ENCODE measurements at regions not wholly inside any gene's neighbourhood (a gene's known extent, or its start where the extent isn't known, plus 50 kb on each side); places are given as distances from the start of the nearest gene placed in this dataset.

DNA sequence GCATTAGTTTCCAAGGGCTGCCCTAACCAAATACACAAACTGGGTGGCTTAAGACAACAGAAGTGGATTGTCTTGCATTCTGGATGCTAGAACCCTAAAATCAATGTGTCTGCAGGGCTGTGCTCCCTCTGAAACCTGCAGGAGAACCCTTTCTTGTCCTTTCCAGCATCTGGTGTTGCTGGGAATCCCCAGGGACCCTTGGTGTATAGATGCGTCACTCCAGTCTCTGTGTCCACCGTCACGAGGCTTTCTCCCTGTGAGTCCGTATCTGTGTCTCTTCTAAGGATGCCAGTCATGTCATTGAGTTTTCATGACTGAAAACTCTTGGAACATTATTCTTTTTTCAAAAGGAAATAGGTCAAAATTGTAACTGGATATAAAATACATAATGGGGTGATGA is 142.9 kb downstream of the RNASET2 start:
- H3K27ac Mint-ChIP-seq: no peak overlapping the region

DNA sequence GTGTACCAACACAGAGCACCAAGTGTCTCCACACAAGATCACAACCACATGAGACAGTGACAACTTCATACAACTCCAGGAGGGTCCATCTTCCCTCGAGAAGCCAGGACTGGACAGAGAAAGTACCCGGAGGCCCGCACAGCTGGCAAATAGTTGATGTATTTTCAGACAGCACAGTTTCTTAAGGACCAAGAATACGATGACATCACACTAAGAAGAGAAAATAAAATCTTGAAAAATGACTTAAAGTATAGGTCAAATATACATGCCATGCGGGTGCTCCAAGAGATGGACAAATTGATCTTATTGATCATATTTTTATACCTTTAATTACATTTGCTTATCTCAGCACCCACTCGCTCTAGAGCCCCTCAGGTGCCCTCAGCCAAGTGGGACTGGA is 145.5 kb downstream of the RNASET2 start:
- Mint-ChIP-seq H3K27me3 (no peaks in the 10 kb centered on the region), H3K4me3 (no peak overlapping the region), H3K27ac (no peak overlapping the region), H3K36me3 (peaks cover 9 to 25% (median 14%) of the 10 kb centered on the region in 5 donors), H3K4me1 (no peaks in the 10 kb centered on the region), H3K9me3 (peaks cover 4 to 26% (median 15%) of the 10 kb centered on the region in 11 donors)
- ChIA-PET CTCF (no interaction called here), POLR2A (no interaction called here)
- Histone ChIP-seq H3K36me3 (ENCODE audit: control insufficient read depth in 2 of 3, insufficient read depth in 3 of 3, low read length in 3 of 3) (no peaks in the 10 kb centered on the region), H3K27me3 (ENCODE audit: control insufficient read depth in 2 of 2, insufficient read depth in 2 of 2, low read length in 2 of 2) (no peaks in the 10 kb centered on the region), H3K4me1 (ENCODE audit: control insufficient read depth in 2 of 2, insufficient read depth in 2 of 2, low read length in 2 of 2) (no peaks in the 10 kb centered on the region), H3K4me3 (ENCODE audit: low read length) (no peak overlapping the region), H3K27ac (ENCODE audit: low read depth, low read length) (no peak overlapping the region), H3K9me3 (ENCODE audit: control insufficient read depth in 2 of 3, low read length in 3 of 3) (peaks cover 0 to 18% (median 0%) of the 10 kb centered on the region in 3 experiments)
- intact Hi-C loops (cut with micrococcal nuclease): no loop called here
- DNase-seq: no peak
- ATAC-seq: no peak

More for the DNA sequence above, 142.9 kb downstream of the RNASET2 start:
- Histone ChIP-seq H3K9me3 (ENCODE audit: control insufficient read depth in 2 of 3, low read length in 3 of 3) (no peaks in the 10 kb centered on the region), H3K4me1 (ENCODE audit: control insufficient read depth in 2 of 2, insufficient read depth in 2 of 2, low read length in 2 of 2) (no peaks in the 10 kb centered on the region), H3K27ac (ENCODE audit: low read depth, low read length) (no peak overlapping the region), H3K4me3 (ENCODE audit: low read length) (no peak overlapping the region), H3K27me3 (ENCODE audit: control insufficient read depth in 2 of 2, insufficient read depth in 2 of 2, low read length in 2 of 2) (no peaks in the 10 kb centered on the region), H3K36me3 (ENCODE audit: control insufficient read depth in 2 of 3, insufficient read depth in 3 of 3, low read length in 3 of 3) (no peaks in the 10 kb centered on the region)
- Mint-ChIP-seq H3K9me3 (peaks cover 0 to 5% (median 0%) of the 10 kb centered on the region in 11 donors), H3K27me3 (no peaks in the 10 kb centered on the region), H3K4me1 (no peaks in the 10 kb centered on the region), H3K4me3 (no peak overlapping the region), H3K36me3 (peaks cover 0 to 7% (median 5%) of the 10 kb centered on the region in 5 donors)
- ChIA-PET POLR2A (no interaction called here), CTCF (no interaction called here)
- DNase-seq (no peak), ATAC-seq (no peak)
- intact Hi-C loops (cut with micrococcal nuclease): no loop called here

DNA sequence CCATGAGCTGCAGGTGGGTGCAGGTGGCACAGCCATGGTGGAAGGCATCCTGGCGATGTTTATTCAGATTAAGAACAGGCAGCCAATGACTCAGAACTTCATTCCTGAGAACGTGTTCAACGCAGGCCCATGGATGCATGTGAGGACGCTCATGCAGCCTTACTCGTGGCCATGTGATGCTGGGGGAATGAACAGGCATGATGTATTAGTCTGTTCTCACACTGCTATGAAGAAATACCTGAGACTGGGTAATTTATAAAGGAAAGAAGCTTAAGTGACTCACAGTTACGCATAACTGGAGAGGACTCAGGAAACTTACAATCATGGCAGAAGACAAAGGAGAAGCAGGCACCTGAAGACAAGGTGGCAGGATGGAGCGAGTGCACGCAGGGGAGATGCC is 146.6 kb downstream of the RNASET2 start:
- Histone ChIP-seq H3K9me3 (ENCODE audit: control insufficient read depth in 2 of 3, low read length in 3 of 3) (peaks cover 0 to 21% (median 0%) of the 10 kb centered on the region in 3 experiments), H3K27ac (ENCODE audit: low read depth, low read length) (no peak overlapping the region), H3K4me1 (ENCODE audit: control insufficient read depth in 2 of 2, insufficient read depth in 2 of 2, low read length in 2 of 2) (no peaks in the 10 kb centered on the region), H3K4me3 (ENCODE audit: low read length) (no peak overlapping the region), H3K36me3 (ENCODE audit: control insufficient read depth in 2 of 3, insufficient read depth in 3 of 3, low read length in 3 of 3) (no peaks in the 10 kb centered on the region), H3K27me3 (ENCODE audit: control insufficient read depth in 2 of 2, insufficient read depth in 2 of 2, low read length in 2 of 2) (no peaks in the 10 kb centered on the region)
- no peak for DNase-seq
- CTCF ChIA-PET: no interaction called here
- peak overlapping the region in 1 of 9 donors; percentile 3 for H3K27ac Mint-ChIP-seq
- POLR2A ChIA-PET: no interaction called here
- H3K9me3 Mint-ChIP-seq: peaks cover 4 to 38% (median 27%) of the 10 kb centered on the region in 11 donors
- no peak overlapping the region for H3K4me3 Mint-ChIP-seq
- no peak for ATAC-seq
- intact Hi-C loops (cut with micrococcal nuclease): no loop called here
- H3K36me3 Mint-ChIP-seq: peaks cover 10 to 29% (median 20%) of the 10 kb centered on the region in 5 donors
- H3K27me3 Mint-ChIP-seq: peaks cover 0 to 4% (median 0%) of the 10 kb centered on the region in 5 donors
- no peaks in the 10 kb centered on the region for H3K4me1 Mint-ChIP-seq

DNA sequence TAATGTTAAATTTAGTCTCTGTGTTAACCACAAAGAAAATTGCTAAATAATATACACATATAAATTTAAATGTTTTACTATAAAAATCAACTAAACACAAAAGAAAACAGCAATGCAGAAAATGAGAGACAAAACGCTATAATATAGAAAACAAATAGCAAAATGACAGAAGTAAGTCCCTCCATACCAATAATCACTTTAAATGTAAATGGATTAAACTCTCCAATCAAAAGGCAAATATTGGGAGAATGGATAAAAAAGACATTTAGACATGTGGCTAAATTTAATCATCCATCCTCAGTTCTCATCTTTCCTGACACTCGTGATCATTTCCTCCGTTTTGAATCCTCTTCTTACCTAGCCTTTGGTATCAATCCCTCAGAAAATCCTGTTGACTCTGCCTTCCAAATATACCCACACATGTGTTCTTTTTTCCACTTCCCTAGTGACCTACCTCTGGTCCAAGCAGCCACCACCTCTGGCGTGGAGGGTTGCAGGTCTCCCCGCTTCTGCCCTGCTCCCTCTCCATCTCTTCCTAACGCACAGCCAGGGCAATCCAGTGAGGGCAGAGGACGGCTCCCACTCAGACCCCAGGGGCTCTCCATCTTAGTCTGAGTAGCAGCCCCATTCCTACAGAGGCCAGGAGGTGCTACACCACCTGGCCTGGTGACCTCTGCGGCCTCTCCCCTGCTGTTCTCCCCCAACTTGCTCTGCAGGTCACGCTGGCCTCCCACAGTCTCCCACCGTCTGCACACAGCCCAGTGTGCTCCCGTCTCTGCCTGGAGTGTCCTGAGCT is 149.2 kb downstream of the RNASET2 start:
- ChIA-PET CTCF (no interaction called here), POLR2A (no interaction called here)
- H3K4me1 ChIP-seq (ENCODE audit: control insufficient read depth in 2 of 2, insufficient read depth in 2 of 2, low read length in 2 of 2): no peaks in the 10 kb centered on the region
- peaks cover 4 to 40% (median 27%) of the 10 kb centered on the region in 11 donors for H3K9me3 Mint-ChIP-seq
- no peak overlapping the region for H3K27ac Mint-ChIP-seq
- H3K36me3 Mint-ChIP-seq: peaks cover 10 to 29% (median 20%) of the 10 kb centered on the region in 5 donors
- H3K27me3 ChIP-seq (ENCODE audit: control insufficient read depth in 2 of 2, insufficient read depth in 2 of 2, low read length in 2 of 2): no peaks in the 10 kb centered on the region
- H3K4me3 Mint-ChIP-seq: peak overlapping the region in 1 of 10 donors; percentile 64
- H3K27ac ChIP-seq (ENCODE audit: low read depth, low read length): no peak overlapping the region
- H3K36me3 ChIP-seq (ENCODE audit: control insufficient read depth in 2 of 3, insufficient read depth in 3 of 3, low read length in 3 of 3): no peaks in the 10 kb centered on the region
- H3K4me3 ChIP-seq (ENCODE audit: low read length): no peak overlapping the region
- ATAC-seq (no peak), DNase-seq (no peak)
- H3K27me3 Mint-ChIP-seq: peaks cover 0 to 4% (median 0%) of the 10 kb centered on the region in 5 donors
- intact Hi-C loops (cut with micrococcal nuclease): no loop called here
- no peaks in the 10 kb centered on the region for H3K4me1 Mint-ChIP-seq
- peaks cover 0 to 21% (median 0%) of the 10 kb centered on the region in 3 experiments for H3K9me3 ChIP-seq (ENCODE audit: control insufficient read depth in 2 of 3, low read length in 3 of 3)

DNA sequence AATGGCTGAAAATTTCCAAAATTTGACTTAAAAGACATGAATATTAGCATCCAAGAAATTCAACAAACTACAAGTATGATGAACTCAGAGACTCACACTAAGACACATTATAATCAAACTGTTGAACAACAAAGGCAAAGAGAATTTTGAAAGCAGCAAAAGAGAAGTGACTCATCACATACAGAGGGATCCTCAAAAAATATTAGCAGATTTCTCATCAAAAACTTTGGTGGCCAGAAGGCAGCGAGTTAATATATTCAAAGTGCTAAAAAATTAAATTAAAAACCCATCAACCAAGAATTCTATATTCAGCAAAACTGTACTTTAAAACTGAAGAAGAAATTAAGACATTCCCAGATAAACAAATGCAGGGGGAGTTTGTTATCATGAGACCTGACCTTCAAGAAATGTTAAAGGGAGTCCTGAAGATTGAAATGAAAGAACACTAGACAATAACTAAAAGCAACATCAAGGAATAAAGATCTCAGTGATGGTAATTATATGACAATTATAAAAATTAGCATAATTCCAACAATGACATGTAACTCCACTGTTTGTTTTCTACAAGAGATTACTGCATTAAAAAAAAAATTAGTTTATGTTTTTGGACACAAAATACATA is 150.0 kb downstream of the RNASET2 start:
- Mint-ChIP-seq H3K4me3 (no peak overlapping the region), H3K27me3 (peaks cover 0 to 4% (median 0%) of the 10 kb centered on the region in 5 donors), H3K36me3 (peaks cover 10 to 29% (median 20%) of the 10 kb centered on the region in 5 donors), H3K27ac (no peak overlapping the region), H3K9me3 (peaks cover 4 to 40% (median 27%) of the 10 kb centered on the region in 11 donors), H3K4me1 (no peaks in the 10 kb centered on the region)
- H3K4me3 ChIP-seq (ENCODE audit: low read length): no peak overlapping the region
- POLR2A ChIA-PET: no interaction called here
- DNase-seq (no peak), ATAC-seq (no peak)
- peaks cover 0 to 21% (median 0%) of the 10 kb centered on the region in 3 experiments for H3K9me3 ChIP-seq (ENCODE audit: control insufficient read depth in 2 of 3, low read length in 3 of 3)
- H3K36me3 ChIP-seq (ENCODE audit: control insufficient read depth in 2 of 3, insufficient read depth in 3 of 3, low read length in 3 of 3): no peaks in the 10 kb centered on the region
- H3K27ac ChIP-seq (ENCODE audit: low read depth, low read length): no peak overlapping the region
- CTCF ChIA-PET: no interaction called here
- no peaks in the 10 kb centered on the region for H3K27me3 ChIP-seq (ENCODE audit: control insufficient read depth in 2 of 2, insufficient read depth in 2 of 2, low read length in 2 of 2)
- intact Hi-C loops (cut with micrococcal nuclease): no loop called here
- H3K4me1 ChIP-seq (ENCODE audit: control insufficient read depth in 2 of 2, insufficient read depth in 2 of 2, low read length in 2 of 2): no peaks in the 10 kb centered on the region

DNA sequence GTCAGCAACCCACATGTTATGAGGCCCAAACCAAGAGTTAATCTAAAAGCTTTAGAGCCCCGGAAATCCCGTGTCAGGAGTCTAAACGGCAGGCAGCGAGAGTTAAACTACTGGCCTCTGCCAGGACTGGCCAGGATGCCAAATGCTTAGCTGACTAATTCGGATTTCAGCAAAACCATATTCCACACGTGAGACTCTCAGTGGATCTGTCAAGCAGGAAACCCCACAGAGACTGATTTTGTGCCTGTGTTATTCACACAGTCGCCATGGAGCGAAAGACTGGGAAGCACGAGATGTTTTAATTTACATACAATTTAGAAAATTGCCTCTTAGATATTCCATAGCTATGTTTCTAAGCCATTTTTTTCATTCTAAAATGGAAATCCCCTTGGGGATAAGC is 152.9 kb downstream of the RNASET2 start:
- ATAC-seq: no peak

More for the DNA sequence above, 152.9 kb downstream of the RNASET2 start:
- Histone ChIP-seq H3K27me3 (ENCODE audit: control insufficient read depth in 2 of 2, insufficient read depth in 2 of 2, low read length in 2 of 2) (no peaks in the 10 kb centered on the region), H3K4me1 (ENCODE audit: control insufficient read depth in 2 of 2, insufficient read depth in 2 of 2, low read length in 2 of 2) (no peaks in the 10 kb centered on the region), H3K36me3 (ENCODE audit: control insufficient read depth in 2 of 3, insufficient read depth in 3 of 3, low read length in 3 of 3) (no peaks in the 10 kb centered on the region), H3K27ac (ENCODE audit: low read depth, low read length) (no peak overlapping the region), H3K4me3 (ENCODE audit: low read length) (no peak overlapping the region), H3K9me3 (ENCODE audit: control insufficient read depth in 2 of 3, low read length in 3 of 3) (peaks cover 0 to 21% (median 0%) of the 10 kb centered on the region in 3 experiments)
- Mint-ChIP-seq H3K27ac (no peak overlapping the region), H3K4me1 (no peaks in the 10 kb centered on the region), H3K36me3 (peaks cover 7 to 22% (median 20%) of the 10 kb centered on the region in 5 donors), H3K9me3 (peaks cover 4 to 40% (median 25%) of the 10 kb centered on the region in 11 donors), H3K27me3 (peaks cover 0 to 4% (median 0%) of the 10 kb centered on the region in 5 donors), H3K4me3 (no peak overlapping the region)
- intact Hi-C loops (cut with micrococcal nuclease): no loop called here
- no peak for DNase-seq
- ChIA-PET CTCF (no interaction called here), POLR2A (no interaction called here)
